H9 (cell line): ENCODE measurements at regions not wholly inside any gene's neighbourhood (a gene's known extent, or its start where the extent isn't known, plus 50 kb on each side); places are given as distances from the start of the nearest gene placed in this dataset.
A peak's percentile ranks its signal among the peaks of the same experiment; 100 is the strongest.

Experiments
- DNase-seq: peaks from one replicate; pipeline ENCODE4 v3.0.0-alpha.2; 2017
- H2AFZ ChIP-seq: one replicate; pipeline ENCODE4 v1.6.1; 2013; ENCODE audit warnings: mild to moderate bottlenecking, low read length, control low read depth, moderate library complexity
- H2AK5ac ChIP-seq: 2 replicates; pipeline ENCODE4 v1.6.1; 2013; ENCODE audit warnings: low read length, control low read depth, mixed read lengths; ENCODE audit not compliant: insufficient read length
- H2BK120ac ChIP-seq: one replicate; pipeline ENCODE4 v1.6.1; 2013; ENCODE audit warnings: low read depth, mild to moderate bottlenecking, low read length, control low read depth, inconsistent platforms; ENCODE audit not compliant: poor library complexity, severe bottlenecking
- H2BK12ac ChIP-seq: 2 replicates; pipeline ENCODE4 v1.6.1; 2013; ENCODE audit warnings: low read length, control low read depth, mixed read lengths, low read depth; ENCODE audit not compliant: insufficient read length
- H2BK15ac ChIP-seq: 2 replicates; pipeline ENCODE4 v1.6.1; 2013; ENCODE audit warnings: low read depth, low read length, control low read depth
- H2BK20ac ChIP-seq: one replicate; pipeline ENCODE4 v1.6.1; 2013; ENCODE audit warnings: low read depth, mild to moderate bottlenecking, low read length, control low read depth, inconsistent platforms; ENCODE audit not compliant: poor library complexity, severe bottlenecking
- H2BK5ac ChIP-seq: 2 replicates; pipeline ENCODE4 v1.6.1; 2013; ENCODE audit warnings: low read length, control low read depth, mixed read lengths; ENCODE audit not compliant: insufficient read length
- H3K14ac ChIP-seq: 2 replicates; pipeline ENCODE4 v1.6.1; 2013; ENCODE audit warnings: low read length, control low read depth; ENCODE audit not compliant: insufficient read depth
- H3K18ac ChIP-seq: 2 replicates; pipeline ENCODE4 v1.6.1; 2013; ENCODE audit warnings: low read depth, mild to moderate bottlenecking, mixed read lengths, low read length, control low read depth; ENCODE audit not compliant: insufficient read length
- H3K23ac ChIP-seq: 2 replicates; pipeline ENCODE4 v1.6.1; 2013; ENCODE audit warnings: low read length, control low read depth, mixed read lengths, low read depth; ENCODE audit not compliant: insufficient read length
- H3K23me2 ChIP-seq: 2 replicates; pipeline ENCODE4 v1.6.1; 2013; ENCODE audit warnings: low read depth, mild to moderate bottlenecking, mixed read lengths, low read length, control low read depth; ENCODE audit not compliant: insufficient read length, poor library complexity, severe bottlenecking
- H3K27ac ChIP-seq: 2 replicates; pipeline ENCODE4 v1.5.1; 2013; ENCODE audit warnings: low read length, control low read depth, mixed read lengths, low read depth; ENCODE audit not compliant: insufficient read length
- H3K27me3 ChIP-seq: 2 replicates; pipeline ENCODE4 v1.6.1; 2013; ENCODE audit warnings: low read length, control low read depth, inconsistent platforms; ENCODE audit not compliant: insufficient read depth
- H3K4ac ChIP-seq: 2 replicates; pipeline ENCODE4 v1.6.1; 2013; ENCODE audit warnings: low read depth, mild to moderate bottlenecking, control low read depth, inconsistent platforms, low read length, moderate library complexity
- H3K4me1 ChIP-seq: 2 replicates; pipeline ENCODE4 v1.6.1; 2013; ENCODE audit warnings: low read length, control low read depth, inconsistent platforms; ENCODE audit not compliant: insufficient read depth
- H3K4me2 ChIP-seq: 2 replicates; pipeline ENCODE4 v1.6.1; 2013; ENCODE audit warnings: low read length, control low read depth, mixed read lengths; ENCODE audit not compliant: insufficient read length, insufficient read depth
- H3K56ac ChIP-seq: 2 replicates; pipeline ENCODE4 v1.6.1; 2013; ENCODE audit warnings: low read depth, mild to moderate bottlenecking, mixed read lengths, low read length, control low read depth; ENCODE audit not compliant: insufficient read length
- H3K79me1 ChIP-seq: 2 replicates; pipeline ENCODE4 v1.6.1; 2013; ENCODE audit warnings: low read depth, mild to moderate bottlenecking, moderate library complexity, low read length, control low read depth, inconsistent platforms; ENCODE audit not compliant: insufficient read depth, poor library complexity, severe bottlenecking
- H3K79me2 ChIP-seq: 2 replicates; pipeline ENCODE4 v1.6.1; 2013; ENCODE audit warnings: low read length, control low read depth, inconsistent platforms; ENCODE audit not compliant: insufficient read depth
- H3K9ac ChIP-seq: 2 replicates; pipeline ENCODE4 v1.6.1; 2013; ENCODE audit warnings: low read length, control low read depth, mixed read lengths; ENCODE audit not compliant: insufficient read length; ENCODE audit errors: extremely low read depth
- H3K9me3 ChIP-seq: one replicate; pipeline ENCODE4 v1.6.1; 2013; ENCODE audit warnings: low read depth, low read length, inconsistent platforms; ENCODE audit not compliant: control insufficient read depth
- H3T11ph ChIP-seq: one replicate; pipeline ENCODE4 v1.6.1; 2013; ENCODE audit warnings: mild to moderate bottlenecking, low read length, control low read depth, inconsistent platforms
- H4K20me1 ChIP-seq: one replicate; pipeline ENCODE4 v1.6.1; 2013; ENCODE audit not compliant: control insufficient read depth, insufficient read length, insufficient read depth
- H4K5ac ChIP-seq: 2 replicates; pipeline ENCODE4 v1.6.1; 2013; ENCODE audit warnings: low read depth, mild to moderate bottlenecking, mixed read lengths, low read length, control low read depth; ENCODE audit not compliant: insufficient read length
- H4K8ac ChIP-seq: replicated peaks from 2 replicates; pipeline ENCODE4 v1.6.1; 2013; ENCODE audit warnings: low read length, control low read depth, mixed read lengths, low read depth; ENCODE audit not compliant: insufficient read length
- H4K91ac ChIP-seq: 2 replicates; pipeline ENCODE4 v1.6.1; 2013; ENCODE audit warnings: low read depth, mild to moderate bottlenecking, moderate library complexity, mixed read lengths, low read length, control low read depth; ENCODE audit not compliant: insufficient read length
- H3K27ac Mint-ChIP-seq, 3 experiments: 2 replicates in 2 of 3; 3 replicates in 1 of 3; pipeline ENCODE4 v1.8.0; 2020 to 2021; ENCODE audit warnings: mixed read lengths in 3 of 3, mild to moderate bottlenecking in 1 of 3, moderate library complexity in 1 of 3
- H3K27me3 Mint-ChIP-seq: 2 replicates; pipeline ENCODE4 v1.8.0; 2021; ENCODE audit warnings: low read depth, mild to moderate bottlenecking, moderate library complexity, mixed read lengths
- H3K36me3 Mint-ChIP-seq, 3 experiments: 2 replicates in 2 of 3; 3 replicates in 1 of 3; pipeline ENCODE4 v1.8.0; 2020 to 2021; ENCODE audit warnings: low read depth in 3 of 3, mixed read lengths in 3 of 3; ENCODE audit not compliant: insufficient read depth in 1 of 3
- H3K4me1 Mint-ChIP-seq, 2 experiments: 2 replicates each; pipeline ENCODE4 v1.8.0; 2020; ENCODE audit warnings: mixed read lengths in 2 of 2
- H3K4me3 Mint-ChIP-seq, 2 experiments: 2 replicates in 1 of 2; 3 replicates in 1 of 2; pipeline ENCODE4 v1.8.0; 2020 to 2021; ENCODE audit warnings: mild to moderate bottlenecking in 2 of 2, mixed read lengths in 2 of 2, moderate library complexity in 1 of 2
- H3K9me3 Mint-ChIP-seq, 2 experiments: 2 replicates in 1 of 2; 3 replicates in 1 of 2; pipeline ENCODE4 v1.8.0; 2020; ENCODE audit warnings: mild to moderate bottlenecking in 2 of 2, mixed read lengths in 2 of 2, moderate library complexity in 1 of 2
- CTCF ChIP-seq: fragments of 200-600 bp; sonication (generic); conservative IDR thresholded peaks from 3 replicates; pipeline ENCODE4 v1.8.0; 2021; ENCODE audit warnings: antibody characterized with exemption, mild to moderate bottlenecking
- WGBS: extraction: QIAGEN DNeasy Blood & Tissue Kit; methylation state at CpG from one replicate; pipeline ENCODE4 v1.1.7; 2013; ENCODE audit warnings: missing lambda C conversion rate, low lambda C conversion rate, mixed read lengths; ENCODE audit not compliant: insufficient read length; ENCODE audit errors: extremely low coverage; 5-methylcytosine and 5-hydroxymethylcytosine counted together

- H2BK20ac ChIP-seq: no peak overlapping the region
- no peaks in the 10 kb centered on the region for H4K20me1 ChIP-seq
- no peaks in the 10 kb centered on the region for H3K9me3 ChIP-seq
- H4K91ac ChIP-seq: no peak overlapping the region
- peak; percentile 30; the same call in 2 of the 3 replicates for TF ChIP-seq CTCF
- H2BK12ac ChIP-seq: no peak overlapping the region
- peaks cover 7 to 8% of the 10 kb centered on the region in 2 experiments for H3K4me1 Mint-ChIP-seq
- H2AK5ac ChIP-seq: no peak overlapping the region
- peak overlapping the region; percentile 84 for H2AFZ ChIP-seq
- no peak overlapping the region for H3K27ac ChIP-seq
- no peak overlapping the region for H4K8ac ChIP-seq
- no peak overlapping the region for H4K5ac ChIP-seq
- H3K4me1 ChIP-seq: peaks cover 3% of the 10 kb centered on the region; the same call in 1 of the 2 replicates
- H3K4me3 Mint-ChIP-seq: no peak overlapping the region
- no peak overlapping the region for H3K14ac ChIP-seq
- H3K27ac Mint-ChIP-seq: no peak overlapping the region; a peak in 1 of 7 replicates
- peak; percentile 79 for DNase-seq
- H2BK120ac ChIP-seq: no peak overlapping the region
- no peak overlapping the region for H3T11ph ChIP-seq
- H3K4ac ChIP-seq: no peak overlapping the region
- no peaks in the 10 kb centered on the region for H3K23me2 ChIP-seq
- H3K18ac ChIP-seq: no peak overlapping the region
- H2BK5ac ChIP-seq: no peak overlapping the region
- H3K9ac ChIP-seq: no peak overlapping the region
- H3K27me3 ChIP-seq: no peaks in the 10 kb centered on the region
- H3K36me3 Mint-ChIP-seq: peaks cover 0 to 2% (median 2%) of the 10 kb centered on the region in 3 experiments; a peak in 1 of 7 replicates
- no peak overlapping the region for H2BK15ac ChIP-seq
- no peaks in the 10 kb centered on the region for H3K79me2 ChIP-seq
- H3K23ac ChIP-seq: no peak overlapping the region
- H3K9me3 Mint-ChIP-seq: peaks cover 2% of the 10 kb centered on the region in 2 experiments; a peak in 1 of 5 replicates
- peaks cover 2% of the 10 kb centered on the region; the same call in 1 of the 2 replicates for H3K27me3 Mint-ChIP-seq
- H3K79me1 ChIP-seq: no peaks in the 10 kb centered on the region
- H3K56ac ChIP-seq: no peak overlapping the region
- no peak overlapping the region for H3K4me2 ChIP-seq
- WGBS: no CpG with 5 or more reads among the region's 4 CpGs
Observed at GRCh38 chr14:87529081-87529480, 463.9 kb downstream of the GALC start.
